ENCODE measurements at regions not wholly inside any gene's neighbourhood (a gene's known extent, or its start where the extent isn't known, plus 50 kb on each side); places are given as distances from the start of the nearest gene placed in this dataset.
A peak's percentile ranks its signal among the peaks of the same experiment; 100 is the strongest.

DNA sequence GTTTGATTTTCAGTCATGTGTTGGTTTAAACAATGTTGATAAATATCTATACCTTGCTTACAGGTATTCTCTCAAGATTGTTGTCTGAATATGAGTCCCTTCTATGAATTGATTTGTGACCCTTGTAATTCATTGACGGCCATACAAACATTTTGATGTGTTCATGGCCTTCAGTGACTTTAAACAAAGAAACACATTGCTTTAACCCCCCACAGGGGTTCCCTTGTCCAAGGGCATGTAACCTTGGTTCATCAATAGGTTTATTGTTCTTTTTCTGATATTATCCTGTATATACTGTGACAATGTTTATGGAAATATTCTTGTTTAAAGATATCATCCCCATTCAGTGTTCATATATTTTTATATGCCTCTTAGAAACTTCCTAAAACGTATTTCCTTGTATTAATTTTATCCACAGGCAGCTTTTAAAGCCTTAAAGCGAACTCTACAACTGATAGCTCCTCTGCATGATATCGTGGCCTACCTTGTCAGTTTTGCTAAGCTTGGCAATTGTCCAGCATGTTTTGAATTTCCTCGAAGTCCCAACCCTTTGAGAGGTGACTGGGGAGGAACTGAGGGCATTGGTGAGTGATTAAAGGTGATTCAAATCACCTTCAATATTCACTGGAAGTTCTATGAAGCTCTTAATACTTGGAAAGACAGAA, 87.0 kb downstream of the CD164 start:
- DNase-seq: peak; percentile 75

DNA sequence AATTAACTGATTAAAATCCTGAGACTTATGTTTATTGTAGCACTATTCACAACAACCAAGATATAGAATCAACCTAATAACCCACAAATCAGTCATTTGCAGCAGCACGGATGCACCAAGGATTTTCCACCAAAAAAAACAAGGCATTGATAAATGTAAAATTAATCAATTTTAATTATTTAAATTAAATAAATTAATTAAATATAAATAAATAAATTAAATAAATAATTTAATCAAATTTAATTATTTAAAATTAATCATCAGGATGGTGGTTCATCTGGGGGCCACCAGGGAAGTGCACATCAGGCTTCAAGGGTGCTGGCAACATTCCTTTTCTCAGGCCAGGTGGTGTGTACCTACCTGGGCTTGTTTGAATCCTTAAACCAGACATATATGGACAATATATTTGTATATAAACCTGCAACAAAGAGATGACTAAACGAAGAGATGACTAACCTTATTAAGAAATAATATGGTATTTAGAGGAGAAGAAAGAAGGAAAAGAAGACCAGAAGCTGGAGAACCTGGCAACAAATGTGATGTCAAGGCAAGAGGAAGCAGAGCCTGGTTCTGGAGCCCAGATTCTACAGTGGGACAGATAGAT, 89.2 kb downstream of the CD164 start:
- no peak for DNase-seq

DNA sequence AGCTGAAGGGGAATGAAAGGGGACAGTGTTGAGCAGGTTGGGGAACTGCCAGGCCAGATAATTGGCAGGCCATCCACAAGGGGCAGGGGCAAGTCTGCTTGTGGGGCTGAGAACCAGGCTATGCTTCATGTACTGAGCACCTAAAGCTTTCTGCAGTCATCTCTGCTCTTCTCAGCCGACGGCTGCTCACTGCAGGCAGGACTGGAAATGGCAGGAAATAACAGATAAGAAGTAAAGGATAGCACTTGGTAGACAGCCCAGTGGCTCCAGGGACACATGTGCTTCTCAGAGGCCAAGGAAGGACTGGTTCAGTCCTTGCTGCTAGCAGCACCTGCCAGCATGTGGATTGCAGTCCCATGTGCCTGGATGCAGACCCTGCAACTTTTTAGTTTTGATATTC, 89.8 kb downstream of the CD164 start:
- DNase-seq: peak; percentile 54

DNA sequence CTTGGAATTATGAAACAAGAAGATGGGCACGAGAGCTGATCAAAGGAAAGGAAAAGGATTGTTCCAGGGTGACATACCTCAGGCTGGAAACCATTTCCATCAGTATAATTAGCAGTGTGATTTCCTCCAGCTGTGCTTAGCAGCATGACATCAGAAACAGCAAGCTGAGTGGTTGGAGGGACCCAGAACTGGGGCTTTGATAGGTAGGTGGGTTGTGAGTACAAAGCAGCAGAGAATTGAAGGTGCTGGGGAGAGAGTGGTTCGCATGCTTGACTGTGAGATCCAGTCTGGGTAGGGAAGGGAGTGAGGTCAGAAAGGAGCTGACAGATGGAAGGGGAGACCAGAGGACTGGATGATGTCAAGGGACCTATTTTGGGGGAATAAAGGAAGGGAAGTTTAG, 90.4 kb downstream of the CD164 start:
- DNase-seq: peak; percentile 91

DNA sequence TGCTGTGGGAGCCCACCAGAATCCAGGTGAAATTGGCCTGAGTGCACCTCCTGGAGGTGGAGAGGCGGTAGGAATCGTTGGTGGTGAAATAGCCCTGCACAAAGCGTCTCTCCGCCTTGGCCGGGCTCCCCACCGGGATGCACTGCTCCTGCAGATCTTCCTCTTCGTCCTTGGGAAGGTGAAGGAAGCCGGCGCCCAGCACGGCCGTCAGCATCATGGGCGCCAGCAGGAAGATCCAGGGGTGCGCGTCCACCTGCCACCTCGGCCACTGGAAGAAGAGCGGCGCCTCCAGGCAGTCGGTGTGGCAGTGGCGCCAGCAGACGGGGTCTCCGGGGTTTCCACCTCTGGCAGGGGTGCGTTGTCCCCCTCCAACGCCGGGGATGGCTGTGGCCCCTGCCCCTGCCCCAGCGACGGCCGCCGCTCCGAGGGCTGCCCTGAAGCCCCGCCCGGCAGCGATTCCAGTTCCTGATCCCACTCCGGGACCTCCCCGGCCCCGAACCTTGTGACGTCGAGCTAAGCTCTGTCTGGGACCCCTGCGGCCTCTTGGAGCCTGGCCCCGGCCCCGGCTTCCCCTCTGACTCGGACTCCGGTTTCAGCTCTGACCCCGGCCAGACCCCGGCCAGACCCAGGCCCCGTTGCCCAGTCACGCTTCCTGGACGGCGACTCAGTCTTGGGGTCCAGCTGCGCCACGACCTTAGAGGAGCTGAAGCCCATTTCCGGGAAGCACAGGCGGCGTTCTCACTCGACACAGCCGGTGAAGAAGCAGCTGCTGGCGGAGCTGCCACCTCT, 91.9 kb downstream of the CD164 start:
- DNase-seq: no peak

DNA sequence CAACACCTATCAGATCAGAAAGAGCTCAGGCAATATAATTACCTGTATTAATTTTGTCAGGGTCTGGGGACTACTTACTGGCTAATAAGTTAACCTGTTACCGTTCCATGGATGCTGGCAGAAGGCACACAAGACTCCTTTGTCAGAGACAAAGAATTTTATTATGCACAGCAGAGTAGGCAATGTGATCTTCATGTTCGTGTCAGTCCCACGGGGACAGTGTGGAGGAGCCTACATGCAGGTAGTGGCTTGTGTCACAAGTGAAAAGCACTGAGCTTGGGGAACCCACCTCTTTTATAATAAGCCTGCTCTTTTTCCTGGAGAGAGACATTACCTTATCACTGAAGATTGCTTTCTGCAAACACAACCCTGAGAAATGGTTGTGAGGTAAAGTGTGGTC, 96.9 kb downstream of the CD164 start:
- DNase-seq: peak; percentile 7

DNA sequence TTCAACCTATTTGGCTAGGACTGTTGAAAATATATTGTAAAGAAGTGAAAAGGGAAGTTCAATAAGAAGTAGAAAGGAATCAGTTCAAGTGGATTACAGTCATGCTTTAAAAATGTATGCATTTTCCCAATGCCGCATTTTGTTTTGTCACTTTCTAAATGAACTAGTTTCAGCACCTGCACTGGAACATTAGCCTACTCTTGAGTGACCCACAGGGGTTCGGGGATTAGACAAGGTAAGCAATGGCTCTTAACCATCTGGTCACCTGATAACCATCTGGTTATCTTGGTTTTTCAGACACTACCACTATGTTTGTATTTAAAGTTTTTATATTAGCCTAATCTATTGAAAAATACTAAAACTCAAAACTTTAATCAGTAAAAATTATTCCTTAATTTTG, 97.6 kb downstream of the CD164 start:
- no peak for DNase-seq

DNA sequence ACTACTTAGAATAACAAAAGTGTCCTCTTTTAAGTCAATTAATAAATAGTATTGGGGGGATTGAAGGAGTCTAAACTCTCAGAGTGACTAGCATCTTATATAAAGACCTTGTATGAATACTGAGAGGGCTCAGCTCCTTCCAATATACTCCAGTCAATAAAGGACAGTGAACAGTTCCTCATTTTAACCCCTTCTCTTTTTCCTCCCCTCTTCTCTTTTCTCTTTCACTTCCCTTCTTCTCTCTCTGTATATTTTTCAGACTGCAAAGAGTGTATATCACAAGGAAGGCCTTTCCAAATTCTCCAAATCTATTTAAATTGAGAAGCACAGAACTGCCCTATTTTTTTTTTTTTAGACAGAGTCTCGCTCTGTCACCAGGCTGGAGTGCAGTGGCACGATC, 99.5 kb downstream of the CD164 start:
- DNase-seq: no peak

DNA sequence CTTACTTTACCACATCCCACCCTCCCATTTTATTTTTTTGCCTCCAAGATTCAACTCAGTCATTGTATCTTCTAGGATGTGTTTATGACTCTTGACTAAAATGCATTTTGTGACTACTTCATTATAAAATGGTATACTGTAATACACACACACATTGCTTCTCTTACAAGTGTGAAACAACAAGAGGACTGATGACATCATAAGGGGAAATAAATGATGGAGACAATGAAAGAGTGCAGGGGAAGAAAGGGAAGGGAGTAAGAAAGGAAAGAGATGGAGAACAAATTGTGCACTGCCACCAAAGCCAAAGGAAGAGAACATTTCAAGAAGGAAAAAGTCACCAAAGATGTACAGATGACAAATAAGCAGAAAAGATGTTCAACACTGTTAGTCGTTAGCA, 102.6 kb downstream of the CD164 start:
- no peak for DNase-seq

DNA sequence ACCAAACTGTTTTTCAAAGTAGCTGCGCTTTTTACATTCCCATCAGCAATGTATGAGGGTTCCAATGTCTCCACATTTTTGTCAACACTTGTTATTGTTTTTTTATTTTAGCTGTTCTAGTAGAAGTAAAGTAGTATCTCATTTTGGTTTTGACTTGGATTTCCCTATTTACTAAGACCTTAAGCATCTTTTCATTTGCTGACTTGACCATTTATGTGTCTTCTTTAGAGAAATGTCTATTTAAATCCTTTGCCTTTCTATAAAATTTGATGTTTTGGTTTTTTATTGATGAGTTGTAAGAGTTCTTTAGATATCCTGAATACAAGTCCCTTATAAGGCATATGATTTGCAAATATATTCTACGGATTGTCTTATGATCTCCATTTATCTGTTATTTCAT, 110.6 kb downstream of the CD164 start:
- no peak for DNase-seq

DNA sequence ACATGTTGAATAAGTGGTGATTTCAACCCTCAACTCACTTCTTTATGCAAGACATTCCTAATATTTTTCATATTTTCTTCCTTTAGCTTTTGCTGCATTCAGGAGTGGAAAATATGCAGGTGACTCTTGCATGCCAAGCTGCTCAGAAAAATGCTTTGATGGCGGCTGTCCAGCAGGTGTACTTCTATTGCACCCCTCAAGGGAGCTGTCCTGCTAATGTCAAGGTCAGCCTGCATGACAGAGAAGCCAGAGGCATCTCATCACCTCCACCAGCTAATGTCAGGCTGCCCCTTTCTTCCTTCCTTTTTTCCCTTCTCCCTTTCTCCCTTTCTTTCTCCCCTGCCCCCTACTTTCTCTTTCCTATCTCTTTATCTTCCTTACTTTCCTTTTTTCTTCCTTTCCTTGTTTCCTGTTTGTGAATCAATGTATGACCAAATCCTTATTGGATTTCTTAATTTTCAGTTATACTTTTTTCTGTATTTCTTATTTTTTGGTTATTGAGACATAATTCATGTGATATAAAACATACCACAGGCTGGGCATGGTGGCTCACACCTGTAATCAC, 112.2 kb downstream of the CD164 start:
- DNase-seq: no peak

DNA sequence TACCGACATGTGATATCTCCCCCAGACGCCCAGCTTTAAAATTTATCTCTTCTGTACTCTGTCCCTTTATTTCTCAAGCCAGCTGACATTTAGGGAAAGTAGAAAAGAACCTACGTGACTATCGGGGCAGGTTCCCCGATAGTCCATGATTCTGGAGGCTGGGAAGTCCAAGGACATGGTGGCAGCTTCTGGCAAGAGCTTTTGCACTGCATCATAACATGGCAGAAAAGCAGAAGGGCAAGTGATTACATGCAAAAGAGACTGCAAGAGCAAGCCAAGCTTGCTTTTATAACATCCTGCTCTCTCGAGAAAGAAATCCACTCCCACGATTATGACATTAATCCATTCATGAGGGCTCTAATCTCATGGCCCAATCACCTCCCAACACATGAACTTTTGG, 113.2 kb downstream of the CD164 start:
- DNase-seq: no peak

DNA sequence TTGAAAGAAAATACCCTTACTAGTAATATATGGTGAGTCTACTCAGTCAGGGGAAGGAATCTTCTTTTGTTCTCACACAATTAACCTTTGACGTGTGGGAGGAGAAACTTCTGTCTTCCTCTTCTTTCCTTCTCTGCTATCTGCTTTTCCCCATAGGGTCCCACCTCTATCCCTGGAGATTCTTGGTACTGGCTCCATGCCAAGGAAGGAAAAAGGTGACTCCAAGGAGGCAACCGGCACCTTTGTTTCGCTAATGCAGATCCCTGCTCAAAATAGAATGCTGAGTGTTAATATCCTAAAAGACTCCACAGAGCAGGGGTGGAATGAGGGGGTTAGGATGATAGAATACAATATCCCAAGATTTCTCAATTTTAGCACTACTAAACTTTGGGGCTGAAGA, 116.7 kb downstream of the CD164 start:
- no peak for DNase-seq

DNA sequence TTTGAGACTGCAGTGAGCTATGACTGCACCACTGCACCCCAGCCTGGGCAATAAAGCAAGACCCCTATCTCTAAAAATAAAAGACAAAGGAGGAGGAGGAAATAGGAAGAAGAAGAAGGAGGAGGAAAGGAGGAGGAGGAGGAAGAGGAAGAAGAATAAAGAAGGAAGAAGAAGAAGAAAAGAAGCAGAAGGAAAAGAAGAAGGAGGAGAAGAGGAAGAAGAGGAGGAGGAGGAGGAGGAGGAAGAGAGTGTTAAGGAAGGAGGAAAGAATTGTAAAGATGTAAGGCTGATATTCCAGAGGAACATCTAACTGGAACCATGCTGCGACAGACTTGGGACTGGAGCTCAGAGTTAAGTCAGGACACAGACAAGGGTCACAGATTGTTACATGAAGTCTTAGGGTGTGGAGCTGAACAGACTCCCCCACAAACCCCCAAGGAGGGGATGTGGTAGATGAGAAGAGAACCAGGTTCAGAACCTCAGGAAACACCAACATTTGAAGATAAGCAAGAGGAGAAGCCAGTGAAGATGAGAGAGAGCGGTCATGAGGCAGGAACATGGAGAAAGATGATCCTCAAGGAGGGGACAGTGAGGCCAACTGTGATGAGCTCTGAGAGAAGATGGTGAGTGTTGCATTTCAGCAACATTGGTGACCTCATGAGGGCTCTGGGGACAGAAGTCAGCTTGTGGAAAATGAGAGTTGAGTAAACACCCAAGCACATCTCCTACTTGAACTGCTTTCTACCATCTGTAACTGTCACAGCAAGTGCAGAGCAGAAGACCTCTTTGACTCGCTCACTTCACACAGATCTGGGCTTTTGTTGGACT, 118.2 kb downstream of the CD164 start:
- no peak for DNase-seq

DNA sequence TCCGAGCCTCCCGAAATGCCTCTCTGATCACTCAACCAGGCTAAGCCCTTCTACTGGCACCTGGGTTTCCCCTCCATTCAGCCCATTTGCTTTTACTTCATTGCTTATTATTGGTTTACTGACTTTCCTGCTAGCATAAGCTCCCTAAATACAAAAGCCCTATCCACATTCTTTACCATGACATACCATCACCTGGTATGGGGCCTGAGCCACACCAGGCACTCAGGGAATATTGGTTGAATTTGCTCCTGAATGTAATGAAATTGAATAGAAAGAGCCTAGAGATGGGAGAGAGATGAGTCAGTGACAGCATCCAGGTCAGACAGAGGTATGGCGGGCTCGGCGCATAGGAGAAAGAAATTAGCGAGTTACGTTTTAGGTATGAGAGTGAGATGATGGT, 120.0 kb downstream of the CD164 start:
- DNase-seq: no peak

DNA sequence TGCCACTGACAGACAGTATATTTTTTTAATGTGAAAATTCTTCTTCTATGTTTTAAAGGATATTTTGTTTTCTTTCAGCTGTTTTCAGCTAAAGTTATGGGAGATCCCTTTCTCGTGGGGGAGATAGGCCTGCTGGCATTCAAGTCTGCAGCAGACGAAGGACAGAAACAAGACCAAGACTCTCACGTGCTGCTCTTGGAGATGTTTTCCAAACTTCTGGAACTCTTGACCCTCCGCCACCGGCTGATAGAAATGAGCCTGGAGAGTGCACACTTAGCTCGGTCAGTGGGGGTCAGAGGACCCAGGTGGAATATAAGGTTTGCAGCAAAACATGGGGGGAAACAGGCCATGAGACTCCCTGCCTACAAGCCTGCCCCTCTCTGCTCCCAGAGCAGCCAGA, 120.5 kb downstream of the CD164 start:
- DNase-seq: no peak

DNA sequence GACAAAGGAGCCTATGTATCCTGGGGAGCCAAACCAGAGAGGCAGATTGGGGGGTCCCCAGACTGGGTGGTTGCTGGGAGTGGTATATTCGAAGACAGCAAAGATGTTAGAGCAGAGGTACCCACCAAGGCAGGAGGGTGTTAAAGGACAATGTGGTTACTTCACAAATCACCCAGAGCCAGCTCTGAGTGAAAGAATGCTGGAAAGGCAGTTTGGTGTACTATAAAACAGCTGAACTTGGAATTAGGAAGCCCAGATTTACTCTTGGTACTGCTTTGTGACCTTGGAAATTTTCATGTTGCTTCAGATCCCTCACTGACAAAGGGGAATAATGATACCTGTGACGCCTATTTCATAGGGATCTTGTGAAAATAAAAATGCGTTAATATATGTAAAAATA, 121.6 kb downstream of the CD164 start:
- DNase-seq: no peak

DNA sequence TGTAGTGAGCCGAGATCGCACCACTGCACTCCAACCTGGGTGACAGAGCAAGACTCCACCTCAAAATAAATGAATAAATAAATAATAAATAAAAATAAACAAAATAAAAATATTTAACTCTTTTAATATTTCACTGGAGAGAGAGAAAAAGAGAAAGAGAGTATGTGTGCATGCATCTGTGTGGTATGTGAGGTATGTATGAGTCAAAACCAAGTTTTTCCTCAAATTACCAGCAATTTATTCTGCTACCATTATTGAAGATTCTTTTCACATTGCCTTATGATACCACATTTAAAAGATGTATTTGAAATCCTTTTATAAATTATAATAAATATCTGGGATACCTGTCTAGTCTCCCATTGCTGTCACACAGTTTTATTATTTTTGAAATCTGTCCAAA, 122.1 kb downstream of the CD164 start:
- DNase-seq: no peak

DNA sequence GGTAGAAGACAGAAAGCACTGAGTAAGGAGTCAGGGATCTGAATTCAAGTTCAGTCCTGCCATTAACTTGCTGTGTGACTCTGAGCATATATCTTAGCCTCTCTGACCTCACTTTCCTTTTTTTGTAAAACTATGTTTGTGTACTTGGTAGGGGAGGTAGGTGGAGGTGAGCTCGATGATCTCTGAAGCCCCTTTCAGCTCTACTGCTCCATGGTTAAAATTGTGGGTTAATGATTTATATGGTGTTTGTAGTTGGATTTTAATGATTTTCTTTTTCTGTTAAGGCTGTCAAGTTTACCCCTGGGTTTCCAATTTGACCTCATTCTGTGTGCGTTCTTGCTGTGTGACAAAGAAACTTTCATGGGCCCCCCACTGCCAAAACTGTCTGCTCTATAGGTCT, 124.1 kb downstream of the CD164 start:
- no peak for DNase-seq

DNA sequence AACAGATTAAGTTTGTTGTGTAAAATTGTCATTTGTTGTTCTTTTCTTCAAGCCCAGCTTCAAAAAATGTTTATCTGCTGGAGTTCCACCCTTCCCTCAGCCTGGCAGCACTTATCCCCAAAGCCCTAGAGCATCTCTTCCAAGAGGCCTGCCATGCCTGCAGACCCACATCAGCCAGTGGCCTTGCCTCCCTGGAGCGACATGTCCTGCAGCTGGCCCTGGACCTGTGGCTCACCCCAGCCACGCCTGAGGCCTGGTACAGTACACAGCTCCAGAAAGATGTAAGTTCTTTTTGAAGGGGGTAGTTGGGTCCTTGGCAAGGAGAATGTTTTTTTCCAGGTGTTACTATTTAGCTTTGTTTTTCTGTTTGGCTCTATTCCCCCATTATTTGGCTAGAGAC, 124.8 kb downstream of the CD164 start:
- peak; percentile 7 for DNase-seq

DNA sequence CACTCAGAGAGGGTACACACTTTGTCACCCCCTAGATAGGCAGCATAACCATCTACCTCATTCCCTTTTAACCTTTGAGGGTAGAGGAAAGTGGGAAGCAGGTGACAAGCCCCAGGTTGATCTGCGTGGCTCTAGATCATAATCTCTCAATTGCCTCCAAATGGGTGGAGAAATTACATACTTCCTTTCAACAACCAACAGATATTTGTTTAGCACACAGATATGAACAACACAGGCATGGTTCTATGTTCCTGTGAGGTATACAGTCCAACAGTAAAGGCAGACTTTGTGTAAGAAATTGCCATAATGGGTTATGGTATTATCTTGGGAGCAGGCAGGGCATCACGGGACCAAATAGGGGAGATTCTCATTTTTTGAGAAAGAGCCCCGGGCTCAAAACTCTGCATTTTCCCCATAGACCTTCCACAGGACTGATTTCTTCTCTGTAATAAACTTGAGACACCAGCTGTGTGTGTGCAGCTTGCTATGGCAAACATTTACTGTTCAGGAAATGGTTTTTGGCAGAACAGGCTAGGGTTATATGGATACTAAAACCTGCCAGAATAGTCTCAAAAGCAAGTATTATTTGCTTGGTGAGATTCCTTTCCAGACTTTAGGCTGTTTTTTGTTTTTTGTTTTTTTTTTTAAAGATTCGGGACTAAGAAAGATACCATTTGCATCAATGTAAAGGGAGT, 126.2 kb downstream of the CD164 start:
- DNase-seq: peak; percentile 76

DNA sequence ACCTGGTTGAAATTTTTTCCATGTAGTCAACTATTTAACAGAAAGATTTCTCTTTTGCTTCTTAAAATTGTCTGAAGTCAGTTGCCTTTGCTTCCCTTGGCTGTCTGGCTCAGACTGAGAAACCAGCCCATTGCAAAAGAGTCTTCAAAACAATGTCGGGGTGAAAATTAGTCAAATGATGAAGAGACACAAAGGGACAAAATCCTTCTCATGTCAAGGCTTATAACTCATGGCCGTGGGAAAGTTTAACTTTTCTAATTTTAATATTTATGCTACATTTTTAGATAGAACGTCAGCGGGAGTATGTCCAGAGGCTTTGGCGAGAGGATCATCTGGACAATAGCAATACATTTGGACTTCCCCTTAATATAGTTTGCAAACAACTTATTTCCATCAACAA, 127.2 kb downstream of the CD164 start:
- no peak for DNase-seq

DNA sequence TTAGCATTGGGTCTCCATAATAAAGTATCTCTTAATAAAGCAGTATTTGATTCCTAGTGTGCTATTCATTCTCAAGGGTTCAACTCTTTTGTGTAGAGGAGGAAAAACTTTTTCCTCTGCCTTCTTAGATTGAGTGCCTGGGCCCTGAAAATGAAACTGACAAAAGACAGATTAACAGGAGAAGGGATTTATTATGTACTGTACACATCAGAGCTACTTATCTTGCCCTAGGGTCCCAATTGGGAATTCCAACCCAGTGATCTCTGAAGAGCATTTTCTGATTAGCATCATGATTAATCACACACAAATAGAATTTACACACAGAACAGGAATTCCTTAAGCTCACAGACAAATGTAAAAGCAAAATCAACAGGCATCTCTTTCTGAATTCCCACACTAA, 128.9 kb downstream of the CD164 start:
- no peak for DNase-seq

Measured in NCI-H69 (cell line).